ENCODE measurements at regions not wholly inside any gene's neighbourhood (a gene's known extent, or its start where the extent isn't known, plus 50 kb on each side); places are given as distances from the start of the nearest gene placed in this dataset.

DNA sequence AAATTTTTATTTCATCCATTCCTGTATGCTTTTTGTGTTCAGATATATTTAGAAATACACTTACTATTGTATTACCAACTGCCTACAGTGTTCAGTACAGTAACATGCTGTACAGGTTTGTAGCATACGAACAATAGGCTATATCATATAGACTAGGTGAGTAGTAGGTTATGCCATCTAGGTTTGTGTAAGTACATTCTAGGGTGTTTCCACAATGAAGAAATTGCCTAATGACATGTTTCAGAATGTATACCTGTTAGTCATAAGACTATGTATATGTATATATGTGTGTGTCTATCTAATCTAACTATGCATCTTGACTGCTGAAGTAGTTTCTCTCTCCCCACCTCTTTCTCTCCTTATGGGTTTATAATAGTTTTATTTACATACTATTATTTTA, 51.5 kb upstream of the BTC start:
- no peaks in the 10 kb centered on the region for H3K79me2 ChIP-seq (ENCODE audit: insufficient read depth, low read length)
- H3K4me3 ChIP-seq (replicated peaks in 1 of 3; ENCODE audit: insufficient read depth in 1 of 3, low read depth in 2 of 3, low read length in 3 of 3): no peak overlapping the region
- no peak overlapping the region for H3K4me2 ChIP-seq (ENCODE audit: low read depth, low read length)
- ChIA-PET CTCF (ENCODE audit: low intra/inter-chr PET ratio, low total read pairs) (no interaction called here), POLR2A (no interaction called here)
- 5% methylated on average over 1 of the region's 1 CpG for WGBS (ENCODE audit: low lambda C conversion rate)
- no peaks in the 10 kb centered on the region for H4K20me1 ChIP-seq (ENCODE audit: insufficient read depth, low read length)
- FAIRE-seq (no peak), ATAC-seq (no peak), DNase-seq (ENCODE audit: low spot score) (no peak)
- TF ChIP-seq HHEX (CRISPR knock-in tag; IDR thresholded peaks at IDR 0.05) (no peak), NPAS2 (CRISPR knock-in tag; IDR thresholded peaks at IDR 0.05; ENCODE audit: borderline replicate concordance) (no peak), ZSCAN12 (CRISPR knock-in tag; IDR thresholded peaks at IDR 0.05) (no peak), ISL2 (CRISPR knock-in tag; IDR thresholded peaks at IDR 0.05) (no peak), ZNF367 (CRISPR knock-in tag; IDR thresholded peaks at IDR 0.05; ENCODE audit: borderline replicate concordance) (no peak), ZNF326 (CRISPR knock-in tag; IDR thresholded peaks at IDR 0.05; ENCODE audit: borderline replicate concordance) (no peak), ZNF282 (IDR thresholded peaks at IDR 0.05; ENCODE audit: partially characterized antibody) (no peak)
- TF ChIP-seq, protein P1, sequence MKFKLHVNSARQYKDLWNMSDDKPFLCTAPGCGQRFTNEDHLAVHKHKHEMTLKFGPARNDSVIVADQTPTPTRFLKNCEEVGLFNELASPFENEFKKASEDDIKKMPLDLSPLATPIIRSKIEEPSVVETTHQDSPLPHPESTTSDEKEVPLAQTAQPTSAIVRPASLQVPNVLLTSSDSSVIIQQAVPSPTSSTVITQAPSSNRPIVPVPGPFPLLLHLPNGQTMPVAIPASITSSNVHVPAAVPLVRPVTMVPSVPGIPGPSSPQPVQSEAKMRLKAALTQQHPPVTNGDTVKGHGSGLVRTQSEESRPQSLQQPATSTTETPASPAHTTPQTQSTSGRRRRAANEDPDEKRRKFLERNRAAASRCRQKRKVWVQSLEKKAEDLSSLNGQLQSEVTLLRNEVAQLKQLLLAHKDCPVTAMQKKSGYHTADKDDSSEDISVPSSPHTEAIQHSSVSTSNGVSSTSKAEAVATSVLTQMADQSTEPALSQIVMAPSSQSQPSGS (CRISPR knock-in tag; IDR thresholded peaks at IDR 0.05): no peak
- TF ChIP-seq, protein P2, sequence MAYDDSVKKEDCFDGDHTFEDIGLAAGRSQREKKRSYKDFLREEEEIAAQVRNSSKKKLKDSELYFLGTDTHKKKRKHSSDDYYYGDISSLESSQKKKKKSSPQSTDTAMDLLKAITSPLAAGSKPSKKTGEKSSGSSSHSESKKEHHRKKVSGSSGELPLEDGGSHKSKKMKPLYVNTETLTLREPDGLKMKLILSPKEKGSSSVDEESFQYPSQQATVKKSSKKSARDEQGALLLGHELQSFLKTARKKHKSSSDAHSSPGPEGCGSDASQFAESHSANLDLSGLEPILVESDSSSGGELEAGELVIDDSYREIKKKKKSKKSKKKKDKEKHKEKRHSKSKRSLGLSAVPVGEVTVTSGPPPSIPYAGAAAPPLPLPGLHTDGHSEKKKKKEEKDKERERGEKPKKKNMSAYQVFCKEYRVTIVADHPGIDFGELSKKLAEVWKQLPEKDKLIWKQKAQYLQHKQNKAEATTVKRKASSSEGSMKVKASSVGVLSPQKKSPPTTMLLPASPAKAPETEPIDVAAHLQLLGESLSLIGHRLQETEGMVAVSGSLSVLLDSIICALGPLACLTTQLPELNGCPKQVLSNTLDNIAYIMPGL (CRISPR knock-in tag; IDR thresholded peaks at IDR 0.05; ENCODE audit: borderline replicate concordance in 1 of 2, low read depth in 1 of 2): no peak
- TF ChIP-seq, protein P3, sequence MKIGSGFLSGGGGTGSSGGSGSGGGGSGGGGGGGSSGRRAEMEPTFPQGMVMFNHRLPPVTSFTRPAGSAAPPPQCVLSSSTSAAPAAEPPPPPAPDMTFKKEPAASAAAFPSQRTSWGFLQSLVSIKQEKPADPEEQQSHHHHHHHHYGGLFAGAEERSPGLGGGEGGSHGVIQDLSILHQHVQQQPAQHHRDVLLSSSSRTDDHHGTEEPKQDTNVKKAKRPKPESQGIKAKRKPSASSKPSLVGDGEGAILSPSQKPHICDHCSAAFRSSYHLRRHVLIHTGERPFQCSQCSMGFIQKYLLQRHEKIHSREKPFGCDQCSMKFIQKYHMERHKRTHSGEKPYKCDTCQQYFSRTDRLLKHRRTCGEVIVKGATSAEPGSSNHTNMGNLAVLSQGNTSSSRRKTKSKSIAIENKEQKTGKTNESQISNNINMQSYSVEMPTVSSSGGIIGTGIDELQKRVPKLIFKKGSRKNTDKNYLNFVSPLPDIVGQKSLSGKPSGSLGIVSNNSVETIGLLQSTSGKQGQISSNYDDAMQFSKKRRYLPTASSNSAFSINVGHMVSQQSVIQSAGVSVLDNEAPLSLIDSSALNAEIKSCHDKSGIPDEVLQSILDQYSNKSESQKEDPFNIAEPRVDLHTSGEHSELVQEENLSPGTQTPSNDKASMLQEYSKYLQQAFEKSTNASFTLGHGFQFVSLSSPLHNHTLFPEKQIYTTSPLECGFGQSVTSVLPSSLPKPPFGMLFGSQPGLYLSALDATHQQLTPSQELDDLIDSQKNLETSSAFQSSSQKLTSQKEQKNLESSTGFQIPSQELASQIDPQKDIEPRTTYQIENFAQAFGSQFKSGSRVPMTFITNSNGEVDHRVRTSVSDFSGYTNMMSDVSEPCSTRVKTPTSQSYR (CRISPR knock-in tag; IDR thresholded peaks at IDR 0.05; ENCODE audit: borderline replicate concordance): no peak
- TF ChIP-seq, protein P4, sequence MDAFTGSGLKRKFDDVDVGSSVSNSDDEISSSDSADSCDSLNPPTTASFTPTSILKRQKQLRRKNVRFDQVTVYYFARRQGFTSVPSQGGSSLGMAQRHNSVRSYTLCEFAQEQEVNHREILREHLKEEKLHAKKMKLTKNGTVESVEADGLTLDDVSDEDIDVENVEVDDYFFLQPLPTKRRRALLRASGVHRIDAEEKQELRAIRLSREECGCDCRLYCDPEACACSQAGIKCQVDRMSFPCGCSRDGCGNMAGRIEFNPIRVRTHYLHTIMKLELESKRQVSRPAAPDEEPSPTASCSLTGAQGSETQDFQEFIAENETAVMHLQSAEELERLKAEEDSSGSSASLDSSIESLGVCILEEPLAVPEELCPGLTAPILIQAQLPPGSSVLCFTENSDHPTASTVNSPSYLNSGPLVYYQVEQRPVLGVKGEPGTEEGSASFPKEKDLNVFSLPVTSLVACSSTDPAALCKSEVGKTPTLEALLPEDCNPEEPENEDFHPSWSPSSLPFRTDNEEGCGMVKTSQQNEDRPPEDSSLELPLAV (CRISPR knock-in tag; conservative IDR thresholded peaks at IDR 0.05; ENCODE audit: low read depth): no peak
- TF ChIP-seq, protein P5, sequence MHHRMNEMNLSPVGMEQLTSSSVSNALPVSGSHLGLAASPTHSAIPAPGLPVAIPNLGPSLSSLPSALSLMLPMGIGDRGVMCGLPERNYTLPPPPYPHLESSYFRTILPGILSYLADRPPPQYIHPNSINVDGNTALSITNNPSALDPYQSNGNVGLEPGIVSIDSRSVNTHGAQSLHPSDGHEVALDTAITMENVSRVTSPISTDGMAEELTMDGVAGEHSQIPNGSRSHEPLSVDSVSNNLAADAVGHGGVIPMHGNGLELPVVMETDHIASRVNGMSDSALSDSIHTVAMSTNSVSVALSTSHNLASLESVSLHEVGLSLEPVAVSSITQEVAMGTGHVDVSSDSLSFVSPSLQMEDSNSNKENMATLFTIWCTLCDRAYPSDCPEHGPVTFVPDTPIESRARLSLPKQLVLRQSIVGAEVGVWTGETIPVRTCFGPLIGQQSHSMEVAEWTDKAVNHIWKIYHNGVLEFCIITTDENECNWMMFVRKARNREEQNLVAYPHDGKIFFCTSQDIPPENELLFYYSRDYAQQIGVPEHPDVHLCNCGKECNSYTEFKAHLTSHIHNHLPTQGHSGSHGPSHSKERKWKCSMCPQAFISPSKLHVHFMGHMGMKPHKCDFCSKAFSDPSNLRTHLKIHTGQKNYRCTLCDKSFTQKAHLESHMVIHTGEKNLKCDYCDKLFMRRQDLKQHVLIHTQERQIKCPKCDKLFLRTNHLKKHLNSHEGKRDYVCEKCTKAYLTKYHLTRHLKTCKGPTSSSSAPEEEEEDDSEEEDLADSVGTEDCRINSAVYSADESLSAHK (CRISPR knock-in tag; IDR thresholded peaks at IDR 0.05; ENCODE audit: borderline replicate concordance): no peak
- no peak overlapping the region for H3K9ac ChIP-seq (ENCODE audit: insufficient read depth, low read depth, low read length)
- no peak overlapping the region for H2AFZ ChIP-seq (ENCODE audit: low read length)
- no peaks in the 10 kb centered on the region for H3K36me3 ChIP-seq (replicated peaks in 1 of 2; ENCODE audit: control insufficient read depth in 1 of 2, insufficient read depth in 2 of 2, low read length in 2 of 2)
- H3K4me1 ChIP-seq (ENCODE audit: insufficient read depth, low read length): no peaks in the 10 kb centered on the region
- in situ Hi-C loops (cut with HindIII; ENCODE audit: extremely low pct_ligation_motif_present, low pct_unique_long_range_greater_than_20kb): no loop called here
- no peak overlapping the region for H3K27ac ChIP-seq (ENCODE audit: extremely low read length, insufficient read depth, low read length)
- intact Hi-C loops (cut with micrococcal nuclease; ENCODE audit: unreplicated experiment): no loop called here
- H3K9me3 ChIP-seq (ENCODE audit: low read length): 0 out of 2 replicates have a peak, but pooled peaks cover 7% of the 10 kb centered on the region
- H3K27me3 ChIP-seq (ENCODE audit: control insufficient read depth in 1 of 2, insufficient read depth in 2 of 2, low read length in 2 of 2): no peaks in the 10 kb centered on the region
- BruUV-seq (replicated peaks): no TSS peak

Measured in HepG2 (cell line).